OCI-LY1 (cell line): ENCODE measurements at regions not wholly inside any gene's neighbourhood (a gene's known extent, or its start where the extent isn't known, plus 50 kb on each side); places are given as distances from the start of the nearest gene placed in this dataset.

Source experiments
- H2AFZ ChIP-seq: fragments of 200-600 bp; sonication (generic), shearing (Covaris generic); 2 replicates; pipeline ENCODE4 v1.6.0; 2014; ENCODE audit warnings: antibody characterized with exemption, mild to moderate bottlenecking, low read length
- H3F3A ChIP-seq: fragments of 200-600 bp; sonication (generic), shearing (Covaris generic); 2 replicates; pipeline ENCODE4 v1.6.0; 2014; ENCODE audit warnings: mild to moderate bottlenecking, antibody characterized with exemption, low read length, moderate library complexity; ENCODE audit not compliant: insufficient read depth
- H3K27ac ChIP-seq: fragments of 200-600 bp; sonication (generic); 2 replicates; pipeline ENCODE4 v1.5.1; 2014; ENCODE audit warnings: low read length, mixed run types, mild to moderate bottlenecking, low read depth; ENCODE audit not compliant: poor library complexity, severe bottlenecking
- H3K27me3 ChIP-seq: fragments of 200-600 bp; sonication (generic); 2 replicates; pipeline ENCODE4 v1.6.0; 2014; ENCODE audit warnings: antibody characterized with exemption, mild to moderate bottlenecking, low read length, moderate library complexity; ENCODE audit not compliant: insufficient read depth
- H3K36me3 ChIP-seq: fragments of 200-600 bp; sonication (generic); 2 replicates; pipeline ENCODE4 v1.6.1; 2014; ENCODE audit warnings: mild to moderate bottlenecking, antibody characterized with exemption, low read length, moderate library complexity, mixed read lengths; ENCODE audit not compliant: insufficient read depth
- H3K4me1 ChIP-seq: fragments of 200-600 bp; sonication (generic); 2 replicates; pipeline ENCODE4 v1.5.1; 2014; ENCODE audit warnings: mild to moderate bottlenecking, low read length, moderate library complexity; ENCODE audit not compliant: insufficient read depth, severe bottlenecking
- H3K4me2 ChIP-seq: fragments of 200-600 bp; sonication (generic), shearing (Covaris generic); 2 replicates; pipeline ENCODE4 v1.6.1; 2014; ENCODE audit warnings: low read length
- H3K4me3 ChIP-seq: fragments of 200-600 bp; sonication (generic); 2 replicates; pipeline ENCODE4 v1.5.1; 2014; ENCODE audit warnings: low read length, low read depth, mild to moderate bottlenecking, mixed read lengths; ENCODE audit not compliant: poor library complexity, severe bottlenecking
- H3K79me2 ChIP-seq: fragments of 200-600 bp; shearing (Covaris generic); 2 replicates; pipeline ENCODE4 v1.6.1; 2016; ENCODE audit warnings: mixed run types, low read length, mixed read lengths; ENCODE audit not compliant: insufficient read depth
- H3K9ac ChIP-seq: fragments of 200-600 bp; sonication (generic), shearing (Covaris generic); 2 replicates; pipeline ENCODE4 v1.6.1; 2014; ENCODE audit warnings: mild to moderate bottlenecking, low read length, mixed read lengths
- H3K9me2 ChIP-seq: fragments of 200-600 bp; sonication (generic), shearing (Covaris generic); 2 replicates; pipeline ENCODE4 v1.6.1; 2014; ENCODE audit warnings: low read depth, mild to moderate bottlenecking, low read length, mixed read lengths
- H3K9me3 ChIP-seq: fragments of 200-600 bp; shearing (Covaris generic); 2 replicates; pipeline ENCODE4 v1.6.1; 2014; ENCODE audit warnings: low read length, mixed read lengths
- H4K20me1 ChIP-seq: fragments of 200-600 bp; sonication (generic), shearing (Covaris generic); 2 replicates; pipeline ENCODE4 v1.6.0; 2016; ENCODE audit warnings: mild to moderate bottlenecking, low read length; ENCODE audit not compliant: insufficient read depth
- CTCF ChIP-seq: fragments of 200-600 bp; sonication (generic), shearing (Covaris generic); IDR thresholded peaks from 2 replicates; pipeline ENCODE4 v1.5.1; 2017; ENCODE audit warnings: mild to moderate bottlenecking, antibody characterized with exemption, low read length, moderate library complexity, mixed read lengths
- EZH2 ChIP-seq: fragments of 200-600 bp; sonication (generic), shearing (Covaris generic); IDR thresholded peaks from 2 replicates; pipeline ENCODE4 v1.8.0; 2017; ENCODE audit warnings: borderline replicate concordance, mixed run types, mild to moderate bottlenecking, antibody characterized with exemption, low read length, moderate library complexity, mixed read lengths

GRCh38 chr3:65182682-65183081 lies 494.9 kb upstream of the ADAMTS9 start:
- Histone ChIP-seq H3K9me3 (no peaks in the 10 kb centered on the region), H3K9ac (no peak overlapping the region), H3F3A (no peaks in the 10 kb centered on the region), H3K27ac (no peak overlapping the region), H3K36me3 (no peaks in the 10 kb centered on the region), H3K4me2 (no peak overlapping the region), H3K79me2 (no peaks in the 10 kb centered on the region), H3K27me3 (no peaks in the 10 kb centered on the region), H4K20me1 (no peaks in the 10 kb centered on the region), H3K4me1 (no peaks in the 10 kb centered on the region), H3K4me3 (no peak overlapping the region), H3K9me2 (no peaks in the 10 kb centered on the region), H2AFZ (no peak overlapping the region)
- TF ChIP-seq EZH2: no peak
- TF ChIP-seq CTCF: no peak

GRCh38 chr3:65182085-65182484 lies 494.3 kb upstream of the ADAMTS9 start:
- Histone ChIP-seq H3K4me2 (no peak overlapping the region), H3K9me3 (no peaks in the 10 kb centered on the region), H3K4me3 (no peak overlapping the region), H3K27ac (no peak overlapping the region), H3F3A (no peaks in the 10 kb centered on the region), H3K79me2 (no peaks in the 10 kb centered on the region), H3K4me1 (no peaks in the 10 kb centered on the region), H3K36me3 (no peaks in the 10 kb centered on the region), H3K27me3 (no peaks in the 10 kb centered on the region), H2AFZ (no peak overlapping the region), H3K9ac (no peak overlapping the region), H3K9me2 (no peaks in the 10 kb centered on the region), H4K20me1 (no peaks in the 10 kb centered on the region)
- no peak for TF ChIP-seq CTCF
- no peak for TF ChIP-seq EZH2

- H2AFZ ChIP-seq: no peak overlapping the region
- no peaks in the 10 kb centered on the region for H3K36me3 ChIP-seq
Measured at GRCh38 chr3:65181391-65181871, 493.6 kb upstream of the ADAMTS9 start.

More at GRCh38 chr3:65181391-65181871, 493.6 kb upstream of the ADAMTS9 start:
- no peak overlapping the region for H3K4me2 ChIP-seq
- no peaks in the 10 kb centered on the region for H3K9me3 ChIP-seq
- no peak for TF ChIP-seq CTCF
- no peak for TF ChIP-seq EZH2
- H3K27me3 ChIP-seq: no peaks in the 10 kb centered on the region
- no peaks in the 10 kb centered on the region for H3K9me2 ChIP-seq
- no peaks in the 10 kb centered on the region for H3K4me1 ChIP-seq
- no peaks in the 10 kb centered on the region for H3K79me2 ChIP-seq
- H3K27ac ChIP-seq: no peak overlapping the region
- no peaks in the 10 kb centered on the region for H3F3A ChIP-seq
- H4K20me1 ChIP-seq: no peaks in the 10 kb centered on the region
- H3K9ac ChIP-seq: no peak overlapping the region
- H3K4me3 ChIP-seq: no peak overlapping the region
